Sigmoid colon (tissue), 4 donors: ENCODE measurements at regions not wholly inside any gene's neighbourhood (a gene's known extent, or its start where the extent isn't known, plus 50 kb on each side); places are given as distances from the start of the nearest gene placed in this dataset.

Experiments used
- CTCF ChIP-seq, 4 experiments: fragments of 450-650 bp in 3 of 4; fragments of 200-600 bp in 1 of 4; IDR thresholded peaks; one replicate each; pipeline ENCODE4 v1.5.1; 2016 to 2019; ENCODE audit warnings: antibody characterized with exemption in 4 of 4, mild to moderate bottlenecking in 3 of 4, moderate library complexity in 2 of 4
- EP300 ChIP-seq, 4 donors: sonication (generic); formaldehyde crosslinking; IDR thresholded peaks; one replicate each; pipeline ENCODE4 v1.6.1; 2017; ENCODE audit warnings: antibody characterized with exemption in 4 of 4
- POLR2A ChIP-seq, 2 donors: fragments of 450-650 bp; IDR thresholded peaks; one replicate each; pipeline ENCODE4 v1.6.1; 2016; ENCODE audit warnings: antibody characterized with exemption in 2 of 2, mild to moderate bottlenecking in 2 of 2, moderate library complexity in 2 of 2
- POLR2AphosphoS5 ChIP-seq, 4 donors: sonication (generic); formaldehyde crosslinking; IDR thresholded peaks; one replicate each; pipeline ENCODE4 v1.6.1; 2017; ENCODE audit warnings: antibody characterized with exemption in 4 of 4

DNA sequence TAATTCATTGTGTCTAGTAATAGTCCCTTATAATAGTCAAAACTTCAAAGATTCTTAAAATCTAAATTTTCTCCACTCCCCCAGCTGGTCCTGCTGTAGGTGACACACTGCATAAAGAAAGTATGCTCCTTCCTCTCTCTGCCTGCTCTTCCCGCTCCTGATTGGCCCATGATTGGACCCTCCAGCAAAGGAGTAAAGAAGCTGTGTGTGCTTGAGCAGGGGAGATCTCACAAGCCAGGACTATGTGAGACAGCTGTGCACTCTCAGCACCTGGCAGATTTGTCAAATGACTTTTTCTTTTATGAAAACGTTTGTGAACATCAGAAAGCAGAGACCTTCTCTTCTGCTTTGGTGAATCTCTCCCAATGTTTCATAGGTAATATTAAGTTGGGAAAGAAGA is 274.8 kb upstream of the LYPLAL1 start:
- TF ChIP-seq POLR2AphosphoS5 (IDR thresholded peaks at IDR 0.05) = no peak
- TF ChIP-seq POLR2A (IDR thresholded peaks at IDR 0.05) = no peak
- TF ChIP-seq CTCF (IDR thresholded peaks at IDR 0.05) = no peak
- no peak for TF ChIP-seq EP300 (IDR thresholded peaks at IDR 0.05)
